ENCODE measurements at regions not wholly inside any gene's neighbourhood (a gene's known extent, or its start where the extent isn't known, plus 50 kb on each side); places are given as distances from the start of the nearest gene placed in this dataset.

DNA sequence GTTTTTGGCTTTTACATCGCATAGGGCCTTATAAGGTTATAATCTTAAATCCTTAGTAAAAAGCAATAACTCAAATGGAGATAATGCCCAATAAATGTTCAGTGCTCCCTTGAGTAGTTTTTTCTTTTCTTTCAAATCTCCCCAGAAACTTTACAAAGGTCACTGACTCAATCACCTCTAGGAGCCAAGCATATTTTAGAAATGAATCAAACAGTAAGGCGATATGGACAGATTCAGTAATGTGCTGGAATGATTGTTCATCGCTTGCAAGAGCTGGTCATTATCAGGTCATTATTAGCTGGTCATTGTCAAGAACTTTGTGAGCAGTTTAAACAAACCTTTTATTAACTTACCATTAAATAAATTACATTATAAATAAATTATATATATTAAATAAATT lies 130.4 kb upstream of the SLIT3 start:
- RAD21 ChIA-PET (ENCODE audit: low non-redundant PET in 1 of 2, low total read pairs in 2 of 2, uncharacterized antibody in 2 of 2, unreplicated experiment in 2 of 2), result no interaction called here
- no peak for DNase-seq (ENCODE audit: low read depth, low spot score)
- BruUV-seq (replicated peaks), result no TSS peak

DNA sequence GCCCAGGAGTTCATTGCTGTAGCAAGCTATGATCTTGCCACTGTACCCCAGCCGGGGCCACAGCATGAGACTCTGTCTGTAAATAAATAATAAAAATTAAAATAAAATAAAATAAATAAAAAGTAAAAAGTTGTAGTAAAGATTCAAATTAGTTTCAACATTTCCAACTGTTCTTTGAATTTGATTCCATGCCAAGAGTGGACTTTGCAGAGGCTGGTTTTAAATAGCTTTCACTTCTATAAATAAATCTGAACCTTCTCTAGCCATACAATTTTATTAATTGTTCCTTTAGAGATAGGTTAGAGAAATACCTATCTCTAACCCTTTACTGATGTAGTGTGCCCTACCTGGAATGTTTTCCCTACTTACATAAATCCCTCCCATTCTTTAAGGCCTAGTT lies 129.7 kb upstream of the SLIT3 start:
- Histone ChIP-seq H4K20me1 (ENCODE audit: insufficient read depth) (no peaks in the 10 kb centered on the region), H3K9ac (ENCODE audit: low read length) (no peak overlapping the region), H3K79me2 (ENCODE audit: insufficient read depth, low read length) (no peaks in the 10 kb centered on the region), H2AFZ (ENCODE audit: low read depth, low read length, poor library complexity, severe bottlenecking) (no peak overlapping the region), H3K4me2 (ENCODE audit: low read length) (no peak overlapping the region), H3K4me1 (ENCODE audit: control insufficient read depth in 1 of 2, insufficient read depth in 2 of 2, low read length in 2 of 2) (no peaks in the 10 kb centered on the region), H3K27ac (ENCODE audit: low read depth, low read length) (no peak overlapping the region), H3K36me3 (ENCODE audit: control insufficient read depth in 1 of 2, insufficient read depth in 2 of 2, low read length in 2 of 2) (no peaks in the 10 kb centered on the region), H3K9me3 (ENCODE audit: control insufficient read depth in 1 of 2, insufficient read depth in 1 of 2, low read depth in 1 of 2, low read length in 2 of 2) (no peaks in the 10 kb centered on the region), H3K9me2 (ENCODE audit: insufficient read depth) (no peaks in the 10 kb centered on the region), H3K27me3 (ENCODE audit: insufficient read depth, low read length) (no peaks in the 10 kb centered on the region), H3K4me3 (replicated peaks in 1 of 2; ENCODE audit: low read depth in 1 of 2, low read length in 2 of 2) (no peak overlapping the region)
- ATAC-seq, result no peak
- no peak for DNase-seq (ENCODE audit: low read depth, low spot score)
- no TSS peak for BruUV-seq (replicated peaks)
- RAD21 ChIA-PET (ENCODE audit: low non-redundant PET in 1 of 2, low total read pairs in 2 of 2, uncharacterized antibody in 2 of 2, unreplicated experiment in 2 of 2), result no interaction called here
- CTCF ChIA-PET, result no interaction called here
- intact Hi-C loops (cut with micrococcal nuclease), result no loop called here
- POLR2A ChIA-PET, result no interaction called here
- TF ChIP-seq, protein P1, sequence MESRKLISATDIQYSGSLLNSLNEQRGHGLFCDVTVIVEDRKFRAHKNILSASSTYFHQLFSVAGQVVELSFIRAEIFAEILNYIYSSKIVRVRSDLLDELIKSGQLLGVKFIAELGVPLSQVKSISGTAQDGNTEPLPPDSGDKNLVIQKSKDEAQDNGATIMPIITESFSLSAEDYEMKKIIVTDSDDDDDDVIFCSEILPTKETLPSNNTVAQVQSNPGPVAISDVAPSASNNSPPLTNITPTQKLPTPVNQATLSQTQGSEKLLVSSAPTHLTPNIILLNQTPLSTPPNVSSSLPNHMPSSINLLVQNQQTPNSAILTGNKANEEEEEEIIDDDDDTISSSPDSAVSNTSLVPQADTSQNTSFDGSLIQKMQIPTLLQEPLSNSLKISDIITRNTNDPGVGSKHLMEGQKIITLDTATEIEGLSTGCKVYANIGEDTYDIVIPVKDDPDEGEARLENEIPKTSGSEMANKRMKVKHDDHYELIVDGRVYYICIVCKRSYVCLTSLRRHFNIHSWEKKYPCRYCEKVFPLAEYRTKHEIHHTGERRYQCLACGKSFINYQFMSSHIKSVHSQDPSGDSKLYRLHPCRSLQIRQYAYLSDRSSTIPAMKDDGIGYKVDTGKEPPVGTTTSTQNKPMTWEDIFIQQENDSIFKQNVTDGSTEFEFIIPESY (IDR thresholded peaks at IDR 0.05; ENCODE audit: extremely low read depth, insufficient replicate concordance, low read length), result no peak
- TF ChIP-seq TCF7L2 (IDR thresholded peaks at IDR 0.05; ENCODE audit: borderline replicate concordance, extremely low read depth, insufficient read depth, insufficient read length) (no peak), SIN3A (IDR thresholded peaks at IDR 0.05; ENCODE audit: low read depth) (no peak), YY1 (IDR thresholded peaks at IDR 0.05; ENCODE audit: extremely low read depth, insufficient replicate concordance, low read depth, low read length) (no peak), EZH2phosphoT487 (IDR thresholded peaks at IDR 0.05; ENCODE audit: borderline replicate concordance) (no peak), RAD21 (IDR thresholded peaks at IDR 0.05; ENCODE audit: low read depth) (no peak), MAX (IDR thresholded peaks at IDR 0.05) (no peak), ATF3 (IDR thresholded peaks at IDR 0.05) (no peak), ELF1 (IDR thresholded peaks at IDR 0.05; ENCODE audit: borderline replicate concordance, low read depth) (no peak)
- TF ChIP-seq, protein P2, sequence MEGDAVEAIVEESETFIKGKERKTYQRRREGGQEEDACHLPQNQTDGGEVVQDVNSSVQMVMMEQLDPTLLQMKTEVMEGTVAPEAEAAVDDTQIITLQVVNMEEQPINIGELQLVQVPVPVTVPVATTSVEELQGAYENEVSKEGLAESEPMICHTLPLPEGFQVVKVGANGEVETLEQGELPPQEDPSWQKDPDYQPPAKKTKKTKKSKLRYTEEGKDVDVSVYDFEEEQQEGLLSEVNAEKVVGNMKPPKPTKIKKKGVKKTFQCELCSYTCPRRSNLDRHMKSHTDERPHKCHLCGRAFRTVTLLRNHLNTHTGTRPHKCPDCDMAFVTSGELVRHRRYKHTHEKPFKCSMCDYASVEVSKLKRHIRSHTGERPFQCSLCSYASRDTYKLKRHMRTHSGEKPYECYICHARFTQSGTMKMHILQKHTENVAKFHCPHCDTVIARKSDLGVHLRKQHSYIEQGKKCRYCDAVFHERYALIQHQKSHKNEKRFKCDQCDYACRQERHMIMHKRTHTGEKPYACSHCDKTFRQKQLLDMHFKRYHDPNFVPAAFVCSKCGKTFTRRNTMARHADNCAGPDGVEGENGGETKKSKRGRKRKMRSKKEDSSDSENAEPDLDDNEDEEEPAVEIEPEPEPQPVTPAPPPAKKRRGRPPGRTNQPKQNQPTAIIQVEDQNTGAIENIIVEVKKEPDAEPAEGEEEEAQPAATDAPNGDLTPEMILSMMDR (IDR thresholded peaks at IDR 0.05 in 2 of 3, conservative IDR thresholded peaks at IDR 0.05 in 1 of 3; ENCODE audit: borderline replicate concordance in 1 of 3, insufficient read depth in 1 of 3, low read depth in 2 of 3, low read length in 2 of 3), result no peak

More for the DNA sequence above, 130.4 kb upstream of the SLIT3 start:
- POLR2A ChIA-PET, result no interaction called here
- H3K4me1 ChIP-seq (ENCODE audit: control insufficient read depth in 1 of 2, insufficient read depth in 2 of 2, low read length in 2 of 2), result no peaks in the 10 kb centered on the region
- H2AFZ ChIP-seq (ENCODE audit: low read depth, low read length, poor library complexity, severe bottlenecking), result no peak overlapping the region
- H3K4me3 ChIP-seq (replicated peaks in 1 of 2; ENCODE audit: low read depth in 1 of 2, low read length in 2 of 2), result no peak overlapping the region
- CTCF ChIA-PET, result no interaction called here
- intact Hi-C loops (cut with micrococcal nuclease), result no loop called here
- H3K4me2 ChIP-seq (ENCODE audit: low read length), result no peak overlapping the region
- no peak for ATAC-seq
- H3K9me3 ChIP-seq (ENCODE audit: control insufficient read depth in 1 of 2, insufficient read depth in 1 of 2, low read depth in 1 of 2, low read length in 2 of 2), result no peaks in the 10 kb centered on the region
- no peaks in the 10 kb centered on the region for H3K79me2 ChIP-seq (ENCODE audit: insufficient read depth, low read length)
- H3K36me3 ChIP-seq (ENCODE audit: control insufficient read depth in 1 of 2, insufficient read depth in 2 of 2, low read length in 2 of 2), result no peaks in the 10 kb centered on the region
- H3K9ac ChIP-seq (ENCODE audit: low read length), result no peak overlapping the region
- H3K27ac ChIP-seq (ENCODE audit: low read depth, low read length), result no peak overlapping the region
- no peak for TF ChIP-seq FOSL1 (IDR thresholded peaks at IDR 0.05; ENCODE audit: low read depth)
- no peak for TF ChIP-seq TCF7L2 (IDR thresholded peaks at IDR 0.05; ENCODE audit: borderline replicate concordance, extremely low read depth, insufficient read depth, insufficient read length)
- TF ChIP-seq CBX3 (IDR thresholded peaks at IDR 0.05; ENCODE audit: low read depth), result no peak
- no peak for TF ChIP-seq SRF (IDR thresholded peaks at IDR 0.05; ENCODE audit: low read depth)
- no peaks in the 10 kb centered on the region for H3K9me2 ChIP-seq (ENCODE audit: insufficient read depth)
- H4K20me1 ChIP-seq (ENCODE audit: insufficient read depth), result no peaks in the 10 kb centered on the region
- H3K27me3 ChIP-seq (ENCODE audit: insufficient read depth, low read length), result no peaks in the 10 kb centered on the region

All from HCT116 (cell line).